Left renal cortex interstitium (tissue), 4 donors: ENCODE measurements at regions not wholly inside any gene's neighbourhood (a gene's known extent, or its start where the extent isn't known, plus 50 kb on each side); places are given as distances from the start of the nearest gene placed in this dataset.

Source experiments
- DNase-seq, 4 donors: peaks; one replicate each; pipeline ENCODE4 v3.0.0-alpha.2; 2013; ENCODE audit warnings: low read depth in 4 of 4, low spot score in 2 of 4, missing footprints in 1 of 4

DNA sequence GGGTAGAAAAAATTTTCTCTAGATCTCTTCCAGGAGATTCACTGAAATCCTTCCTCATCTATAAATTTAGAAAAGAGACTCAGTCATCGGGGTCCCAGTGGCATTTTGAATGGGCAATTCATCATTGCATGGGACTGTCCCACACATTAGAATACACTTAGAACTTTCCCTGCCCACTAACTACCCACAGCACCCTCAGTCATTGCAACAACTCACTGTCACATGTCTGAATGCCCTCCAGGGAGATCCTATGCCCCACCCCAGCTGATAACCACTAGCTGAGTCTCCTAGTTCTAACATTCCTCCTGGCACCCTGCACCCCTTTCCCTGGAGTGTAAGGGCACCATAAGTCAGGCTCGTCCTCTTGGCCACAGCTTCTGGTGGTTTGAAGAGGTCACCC lies 89.6 kb downstream of the INSIG2 start:
- no peak for DNase-seq

DNA sequence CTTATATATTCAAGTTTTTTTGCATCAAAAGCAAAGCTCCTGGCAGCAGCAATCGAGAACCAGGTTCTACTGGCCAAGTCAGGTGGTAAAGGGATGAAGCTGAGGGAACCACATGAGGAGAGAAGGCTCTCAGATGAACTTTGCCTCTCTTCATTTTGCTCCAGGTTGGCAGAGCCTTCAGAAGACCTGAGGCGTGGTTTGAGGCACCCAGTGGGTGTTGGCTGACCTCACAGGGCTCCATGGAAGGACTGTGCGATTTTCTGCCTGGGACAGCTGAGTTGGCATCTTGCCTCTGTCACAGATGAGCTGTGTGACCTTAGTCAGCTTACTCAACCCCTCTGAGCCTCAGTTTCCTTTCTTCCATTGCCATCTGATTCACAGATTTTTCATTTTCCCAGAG lies 89.0 kb downstream of the INSIG2 start:
- DNase-seq, result no peak

DNA sequence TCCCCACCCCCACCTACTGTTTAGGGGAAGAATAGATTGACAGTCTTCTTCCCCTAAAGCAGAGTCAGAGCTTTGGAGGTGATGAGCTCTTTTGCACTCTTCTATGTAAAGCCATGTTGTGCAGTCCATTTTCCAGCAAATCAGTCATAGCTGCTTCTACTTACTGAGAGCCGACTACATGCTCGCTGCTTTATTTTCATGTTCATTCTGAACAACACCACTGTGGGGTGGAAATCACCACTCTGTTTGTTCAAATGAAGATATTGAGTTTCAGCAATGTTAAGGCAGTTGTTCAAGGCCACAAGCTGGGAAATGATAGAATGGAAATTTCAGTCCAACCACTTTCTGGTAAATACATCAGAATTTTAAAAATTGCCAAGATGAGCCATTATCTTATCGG lies 88.3 kb downstream of the INSIG2 start:
- no peak for DNase-seq

DNA sequence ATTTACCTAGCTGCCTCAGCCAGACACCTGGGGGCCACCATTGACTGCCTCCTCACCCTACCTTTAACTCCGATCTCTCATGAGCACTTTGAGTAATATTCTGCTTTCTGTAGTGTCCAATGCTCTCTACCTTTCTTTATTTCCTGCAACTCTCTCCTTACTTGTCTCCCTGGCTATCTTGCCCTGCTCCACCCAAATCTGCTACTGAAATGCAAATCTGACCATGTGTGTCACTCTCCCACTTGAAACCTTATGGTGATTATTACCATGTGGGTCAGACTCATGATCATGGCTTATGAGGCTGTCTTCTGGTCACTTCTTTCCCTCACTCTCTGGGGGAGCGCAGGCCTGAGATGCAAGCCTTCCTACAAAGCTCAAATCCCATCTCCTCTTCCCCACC lies 83.3 kb downstream of the INSIG2 start:
- no peak for DNase-seq

DNA sequence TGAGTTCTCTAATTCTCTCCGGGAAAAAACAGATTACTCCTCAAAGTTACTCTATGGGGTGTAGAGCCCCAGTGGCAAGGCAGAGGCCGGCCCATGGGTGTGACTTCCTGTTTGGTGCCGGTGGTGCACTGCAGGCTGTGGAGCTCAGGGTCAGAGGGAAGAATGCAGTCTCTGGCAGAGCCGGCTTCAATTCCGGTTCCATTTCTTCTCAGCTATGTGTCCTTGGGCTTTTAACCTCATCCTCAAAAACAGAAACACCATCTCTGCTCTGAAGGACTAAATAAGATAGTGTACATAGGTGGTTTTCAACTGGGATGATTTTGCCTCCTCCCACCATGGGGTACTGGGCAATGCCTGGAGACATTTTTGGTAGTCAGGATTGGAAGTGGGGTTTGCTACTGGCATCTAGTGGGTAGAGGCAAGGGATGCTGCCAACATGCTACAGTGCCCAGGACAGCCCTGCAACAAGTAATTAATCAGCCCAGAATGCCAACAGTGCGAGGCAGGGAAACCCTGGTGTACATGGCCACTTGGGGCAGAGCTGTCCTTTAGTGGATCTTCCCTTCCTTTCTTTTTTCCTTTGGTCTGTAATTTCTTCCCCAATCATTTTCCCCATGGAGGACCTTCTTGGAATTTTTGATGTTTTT lies 81.2 kb downstream of the INSIG2 start:
- no peak for DNase-seq

DNA sequence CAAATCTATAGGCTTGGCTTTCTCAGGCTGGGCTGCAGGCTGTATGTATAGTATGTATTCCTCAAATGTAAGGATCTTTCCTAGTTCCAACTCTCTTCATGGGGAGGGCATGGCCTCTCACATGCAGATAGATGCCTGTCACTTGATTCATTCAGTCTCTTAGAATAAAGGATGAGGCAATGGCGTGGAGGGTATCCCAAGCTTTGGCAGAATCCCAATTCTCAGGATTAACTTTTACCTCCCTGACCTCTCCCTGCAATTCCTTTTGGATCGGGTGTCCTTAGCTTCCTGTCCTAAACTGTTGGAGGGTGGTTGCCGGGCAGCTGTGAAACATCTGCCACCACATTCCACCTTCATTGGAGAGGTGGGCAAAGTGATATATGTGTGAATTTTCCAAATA lies 80.3 kb downstream of the INSIG2 start:
- DNase-seq, result no peak

DNA sequence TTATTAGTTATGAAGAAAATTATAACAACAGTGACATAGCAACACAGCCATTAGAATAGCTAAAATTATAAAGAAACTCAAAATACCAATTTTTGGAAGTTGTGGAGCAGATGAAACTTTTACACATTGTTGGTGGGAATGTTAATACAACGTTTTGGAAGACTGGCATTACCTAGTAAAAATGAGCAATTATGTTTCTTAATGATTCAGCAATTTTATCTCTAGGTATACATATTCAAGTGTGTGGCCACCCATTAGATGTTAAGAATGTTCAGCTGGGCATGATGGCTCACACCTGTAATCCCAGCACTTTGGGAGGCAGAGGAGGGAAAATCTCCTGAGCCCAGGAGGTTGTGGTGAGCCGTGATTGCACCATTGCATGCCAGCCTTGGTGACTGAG lies 78.8 kb downstream of the INSIG2 start:
- no peak for DNase-seq

DNA sequence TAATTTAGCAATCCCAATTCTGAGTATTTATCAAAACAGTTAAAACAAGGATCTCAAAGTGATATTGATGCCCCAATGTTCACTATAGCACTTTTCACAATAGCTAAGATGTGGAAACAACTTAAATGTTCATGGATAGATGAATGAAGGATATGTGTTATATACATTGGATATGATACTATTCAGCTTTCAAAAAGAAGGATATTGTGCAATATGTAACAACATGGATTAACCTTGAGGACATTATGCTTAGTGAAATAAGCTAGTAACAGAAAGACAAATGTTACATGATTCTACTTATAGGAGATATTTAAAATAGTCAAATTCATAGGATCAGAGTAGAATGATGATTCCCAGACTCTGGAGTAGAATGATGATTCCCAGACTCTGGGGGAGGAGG lies 78.0 kb downstream of the INSIG2 start:
- DNase-seq, result no peak

DNA sequence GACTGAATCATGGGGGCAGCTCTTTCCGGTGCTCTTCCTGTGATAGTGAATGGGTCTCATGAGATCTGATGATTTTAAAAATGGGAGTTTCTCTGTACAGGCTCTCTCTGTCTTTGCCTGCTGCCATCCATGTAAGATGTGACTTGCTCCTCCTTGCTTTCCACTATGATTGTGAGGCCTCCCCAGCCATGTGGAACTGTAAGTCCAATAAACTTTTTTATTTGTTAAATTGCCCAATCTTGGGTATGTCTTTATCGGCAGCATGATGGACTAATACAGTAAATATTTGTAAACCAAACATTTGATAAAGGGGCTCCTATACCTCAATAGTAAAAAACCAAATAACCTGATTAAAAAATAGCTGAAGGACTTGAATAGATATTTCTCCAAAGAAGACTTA lies 77.3 kb downstream of the INSIG2 start:
- DNase-seq, result no peak
